ENCODE measurements at regions not wholly inside any gene's neighbourhood (a gene's known extent, or its start where the extent isn't known, plus 50 kb on each side); places are given as distances from the start of the nearest gene placed in this dataset.

- TF ChIP-seq EZH2 (IDR thresholded peaks at IDR 0.05; ENCODE audit: low read length, unreplicated experiment) (no peak), CTCF (conservative IDR thresholded peaks at IDR 0.05; ENCODE audit: low read depth, low read length) (no peak), EZH2phosphoT487 (IDR thresholded peaks at IDR 0.05; ENCODE audit: borderline replicate concordance, low read length) (no peak)
These were observed 550.3 kb downstream of the UTRN start for GRCh38 chr6:144835322-144835973.

Data from PC-3 (cell line).